Heart right ventricle (tissue), 16 donors: ENCODE measurements at regions not wholly inside any gene's neighbourhood (a gene's known extent, or its start where the extent isn't known, plus 50 kb on each side); places are given as distances from the start of the nearest gene placed in this dataset.

Experiments used
- ATAC-seq, 8 donors: fragments of 200-7000 bp; cut with Tn5 transposase; one replicate each; pipeline ENCODE4 v1.9.1; 2020; ENCODE audit warnings: mild to moderate bottlenecking in 8 of 8, moderate library complexity in 8 of 8, moderate number of reproducible peaks in 1 of 8
- DNase-seq, 2 donors: peaks; one replicate each; pipeline ENCODE4 v3.0.0-alpha.2; 2020
- H3K27ac ChIP-seq, 10 donors: fragments of 200-600 bp; sonication (generic) in 2 of 10; one replicate each; pipeline versions ENCODE4 v1.5.0 to v1.8.0; 2020 to 2022; ENCODE audit warnings: mild to moderate bottlenecking in 3 of 10
- H3K27me3 ChIP-seq, 7 donors: fragments of 200-600 bp; one replicate each; pipeline ENCODE4 v1.8.0; 2021 to 2022; ENCODE audit warnings: mild to moderate bottlenecking in 2 of 7
- H3K36me3 ChIP-seq, 9 donors: fragments of 200-600 bp; sonication (generic) in 1 of 9; one replicate each; pipeline versions ENCODE4 v1.5.0 to v1.8.0; 2020 to 2022; ENCODE audit warnings: mild to moderate bottlenecking in 2 of 9
- H3K4me1 ChIP-seq, 9 donors: fragments of 200-600 bp; sonication (generic) in 1 of 9; one replicate each; pipeline versions ENCODE4 v1.5.0 to v1.8.0; 2020 to 2022; ENCODE audit warnings: mild to moderate bottlenecking in 4 of 9
- H3K4me3 ChIP-seq, 10 donors: fragments of 200-600 bp; sonication (generic) in 2 of 10; one replicate each; pipeline versions ENCODE4 v1.5.0 to v1.8.0; 2020 to 2022; ENCODE audit warnings: mild to moderate bottlenecking in 7 of 10, moderate library complexity in 2 of 10
- H3K9me3 ChIP-seq, 11 donors: fragments of 200-600 bp in 10 of 11; sonication (generic) in 2 of 11; one replicate each; pipeline versions ENCODE4 v1.5.0 to v1.8.0; 2013 to 2022; ENCODE audit warnings: mild to moderate bottlenecking in 2 of 11, control low read depth in 1 of 11, moderate library complexity in 1 of 11
- CTCF ChIP-seq, 9 donors: fragments of 200-600 bp; sonication (generic) in 2 of 9; IDR thresholded peaks; one replicate each; pipeline versions ENCODE4 v1.5.0 to v1.8.0; 2021 to 2022; ENCODE audit warnings: antibody characterized with exemption in 9 of 9, mild to moderate bottlenecking in 5 of 9, moderate library complexity in 1 of 9
- WGBS, 2 donors: extraction: QIAGEN DNeasy Blood & Tissue Kit; methylation state at CpG; one replicate each; pipeline ENCODE4 v1.1.7; 2013; ENCODE audit warnings: inconsistent platforms in 1 of 2; 5-methylcytosine and 5-hydroxymethylcytosine counted together
- intact Hi-C, 10 donors: fragments of 100-400 bp; cut with DNase I; formaldehyde crosslinking; loops; one replicate each; pipeline versions ENCODE4 v1.11.1 to v1.14.2; 2022
- donor health status: Arrhythmogenic right ventricular cardiomyopathy.
- donor health status: ischemic (EF 13 %, LVEDD 7.1; RV severe dilation, severe dysfunction).
- donor health status: healthy with polysubstance abuse.
- donor health status: DM: no; HTN: yes; CAD: no.
- donor health status: DM: no; HTN: no; CAD: no.
- donor health status: ischemic (EF 25% LVEDD 6.9; RV normal size, moderate dysfunction).
- donor health status: ischemic (EF 25% LVEDD 5.7; RV mildly dilated, moderate dysfunction).
- donor health status: healthy.
- donor health status: DM: yes; HTN: yes; CAD: no.
- donor health status: Ischemic cardiomyopathy.
- donor health status: ischemic (EF 35%, LVEDD 5.7; RV mildly dilated, moderate dysfunction).
- donor health status: nonischemic (EF 11% LVEDD 7.7; RV severe dilation, severe dysfunction).
- donor health status: DM: yes; HTN: yes; CAD: no.
- donor health status: PGD.
- donor health status: ischemic (EF 29% LVEDD 5.4; RV normal size, mild dysfunction).
- donor health status: nonischemic (EF 23%, LVEDD 6.1; RV moderate dilation, normal function).

GRCh38 chr5:74428275-74428674 is 212.3 kb downstream of the ENC1 start:
- H3K4me1 ChIP-seq: peaks cover 0 to 17% (median 5%) of the 10 kb centered on the region in 9 donors
- no peaks in the 10 kb centered on the region for H3K36me3 ChIP-seq
- peaks cover 0 to 12% (median 0%) of the 10 kb centered on the region in 11 donors for H3K9me3 ChIP-seq
- H3K27ac ChIP-seq: no peak overlapping the region
- WGBS, 2 donors: 95 to 98% methylated on average over 2 of the region's 2 CpGs
- no peak overlapping the region for H3K4me3 ChIP-seq
- no peak for ATAC-seq
- DNase-seq: no peak
- TF ChIP-seq CTCF (IDR thresholded peaks at IDR 0.05): no peak
- no peaks in the 10 kb centered on the region for H3K27me3 ChIP-seq
- intact Hi-C loops: no loop called here

GRCh38 chr5:74426506-74426905 is 214.0 kb downstream of the ENC1 start:
- no peak for TF ChIP-seq CTCF (IDR thresholded peaks at IDR 0.05)
- Histone ChIP-seq H3K27me3 (no peaks in the 10 kb centered on the region), H3K4me3 (no peak overlapping the region), H3K27ac (no peak overlapping the region), H3K9me3 (peaks cover 0 to 12% (median 0%) of the 10 kb centered on the region in 11 donors), H3K36me3 (no peaks in the 10 kb centered on the region), H3K4me1 (peaks cover 0 to 13% (median 0%) of the 10 kb centered on the region in 9 donors)
- no peak for DNase-seq
- 31 to 38% methylated on average over 1 of the region's 1 CpG for WGBS, 2 donors
- peak in 1 of 8 donors; percentile 25 for ATAC-seq
- intact Hi-C loops: no loop called here

DNA sequence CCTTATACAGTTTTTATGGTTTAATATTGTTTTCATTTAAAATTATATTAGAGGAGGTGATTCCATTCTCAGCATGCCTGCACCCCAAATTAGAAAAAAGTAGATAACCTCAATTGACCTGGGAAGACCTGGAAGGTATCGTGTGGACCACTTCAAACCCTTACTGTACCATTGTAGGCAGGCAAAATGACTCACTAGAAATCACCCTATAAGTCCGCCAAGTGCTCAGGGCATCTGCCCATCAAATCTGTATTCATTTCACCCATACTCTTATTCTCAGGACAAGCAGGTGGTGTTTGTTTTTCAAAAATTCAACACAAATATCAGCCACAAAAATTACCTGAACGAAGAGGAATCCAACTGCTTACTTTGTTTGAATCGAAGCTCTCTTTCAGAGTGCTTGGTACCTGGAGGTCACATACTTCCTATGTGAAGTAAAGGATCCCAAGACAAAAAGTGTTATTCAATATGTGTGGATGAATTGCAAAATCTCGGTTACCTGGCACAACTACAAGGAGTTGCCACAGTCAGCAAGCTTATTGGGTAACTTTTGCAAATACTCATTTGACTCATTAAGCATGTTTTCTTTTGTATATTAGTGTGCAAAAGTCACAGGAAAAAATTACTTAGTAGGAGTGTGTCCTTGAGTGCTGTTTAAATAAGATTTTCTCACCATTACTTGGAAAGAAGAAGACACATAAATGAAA is 216.2 kb downstream of the ENC1 start:
- no peak for ATAC-seq
- no peaks in the 10 kb centered on the region for H3K36me3 ChIP-seq
- H3K27ac ChIP-seq: no peak overlapping the region
- no peak overlapping the region for H3K4me3 ChIP-seq
- peaks cover 0 to 6% (median 0%) of the 10 kb centered on the region in 9 donors for H3K4me1 ChIP-seq
- H3K27me3 ChIP-seq: no peaks in the 10 kb centered on the region
- 87 to 89% methylated on average over 5 of the region's 5 CpGs for WGBS, 2 donors
- no peak for DNase-seq
- no peaks in the 10 kb centered on the region for H3K9me3 ChIP-seq
- no peak for TF ChIP-seq CTCF (IDR thresholded peaks at IDR 0.05)
- intact Hi-C loops: no loop called here

DNA sequence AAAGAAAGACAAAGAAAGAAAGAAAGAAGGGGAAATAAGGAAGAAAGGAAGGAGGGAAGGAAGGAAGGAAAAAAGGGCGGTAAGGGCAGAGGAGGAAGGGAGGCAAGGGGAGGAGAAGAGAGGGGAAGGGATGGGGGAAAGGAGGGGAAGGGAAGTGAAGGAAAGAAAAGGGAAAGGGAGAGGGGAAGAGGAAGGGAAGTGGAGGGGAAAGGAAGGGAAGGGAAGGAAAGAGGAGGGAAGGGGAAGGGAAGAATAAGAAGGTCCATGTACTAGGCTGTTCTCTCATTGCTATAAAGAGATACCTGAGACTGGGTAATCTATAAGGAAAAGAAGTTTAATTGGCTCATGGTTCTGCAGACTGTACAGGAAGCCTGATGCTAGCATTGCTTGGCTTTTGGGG is 217.1 kb downstream of the ENC1 start:
- DNase-seq: no peak
- WGBS, 2 donors: 90 to 94% methylated on average over 1 of the region's 1 CpG
- Histone ChIP-seq H3K36me3 (no peaks in the 10 kb centered on the region), H3K27ac (no peak overlapping the region), H3K9me3 (no peaks in the 10 kb centered on the region), H3K27me3 (no peaks in the 10 kb centered on the region), H3K4me3 (no peak overlapping the region), H3K4me1 (peaks cover 0 to 6% (median 0%) of the 10 kb centered on the region in 9 donors)
- TF ChIP-seq CTCF (IDR thresholded peaks at IDR 0.05): no peak
- no peak for ATAC-seq
- intact Hi-C loops: no loop called here
